ENCODE measurements at regions not wholly inside any gene's neighbourhood (a gene's known extent, or its start where the extent isn't known, plus 50 kb on each side); places are given as distances from the start of the nearest gene placed in this dataset.
A peak's percentile ranks its signal among the peaks of the same experiment; 100 is the strongest.

GRCh38 chr19:28711411-28711810, 501.5 kb downstream of the UQCRFS1 start:
- H3K9me2 ChIP-seq (replicated peaks; ENCODE audit: low read depth, low read length), result no peaks in the 10 kb centered on the region
- H2AFZ ChIP-seq (ENCODE audit: low read length), result no peak overlapping the region
- H3K4me2 ChIP-seq (ENCODE audit: low read depth, low read length, poor library complexity, severe bottlenecking), result no peak overlapping the region
- no peaks in the 10 kb centered on the region for H4K20me1 ChIP-seq (ENCODE audit: insufficient read depth, low read length, poor library complexity, severe bottlenecking)
- H3K79me2 ChIP-seq (ENCODE audit: insufficient read depth, low read length), result no peaks in the 10 kb centered on the region
- H3K9ac ChIP-seq (ENCODE audit: low read depth, low read length, poor library complexity, severe bottlenecking), result no peak overlapping the region
- H3F3A ChIP-seq (ENCODE audit: low read depth), result no peaks in the 10 kb centered on the region
- H3K27me3 ChIP-seq (ENCODE audit: insufficient read depth, low read length, poor library complexity, severe bottlenecking), result no peaks in the 10 kb centered on the region
- no peak overlapping the region for H3K4me3 ChIP-seq (ENCODE audit: low read length, poor library complexity, severe bottlenecking)
- H3K9me3 ChIP-seq (ENCODE audit: insufficient read depth, low read depth, low read length), result no peaks in the 10 kb centered on the region
- no peaks in the 10 kb centered on the region for H3K36me3 ChIP-seq (ENCODE audit: insufficient read depth, low read length)
- no peaks in the 10 kb centered on the region for H3K4me1 ChIP-seq (ENCODE audit: insufficient read depth, low read length, poor library complexity, severe bottlenecking)
- TF ChIP-seq, protein P1, sequence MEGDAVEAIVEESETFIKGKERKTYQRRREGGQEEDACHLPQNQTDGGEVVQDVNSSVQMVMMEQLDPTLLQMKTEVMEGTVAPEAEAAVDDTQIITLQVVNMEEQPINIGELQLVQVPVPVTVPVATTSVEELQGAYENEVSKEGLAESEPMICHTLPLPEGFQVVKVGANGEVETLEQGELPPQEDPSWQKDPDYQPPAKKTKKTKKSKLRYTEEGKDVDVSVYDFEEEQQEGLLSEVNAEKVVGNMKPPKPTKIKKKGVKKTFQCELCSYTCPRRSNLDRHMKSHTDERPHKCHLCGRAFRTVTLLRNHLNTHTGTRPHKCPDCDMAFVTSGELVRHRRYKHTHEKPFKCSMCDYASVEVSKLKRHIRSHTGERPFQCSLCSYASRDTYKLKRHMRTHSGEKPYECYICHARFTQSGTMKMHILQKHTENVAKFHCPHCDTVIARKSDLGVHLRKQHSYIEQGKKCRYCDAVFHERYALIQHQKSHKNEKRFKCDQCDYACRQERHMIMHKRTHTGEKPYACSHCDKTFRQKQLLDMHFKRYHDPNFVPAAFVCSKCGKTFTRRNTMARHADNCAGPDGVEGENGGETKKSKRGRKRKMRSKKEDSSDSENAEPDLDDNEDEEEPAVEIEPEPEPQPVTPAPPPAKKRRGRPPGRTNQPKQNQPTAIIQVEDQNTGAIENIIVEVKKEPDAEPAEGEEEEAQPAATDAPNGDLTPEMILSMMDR (conservative IDR thresholded peaks at IDR 0.05; ENCODE audit: low read length), result no peak
- TF ChIP-seq EZH2phosphoT487 (IDR thresholded peaks at IDR 0.05; ENCODE audit: borderline replicate concordance), result no peak

DNA sequence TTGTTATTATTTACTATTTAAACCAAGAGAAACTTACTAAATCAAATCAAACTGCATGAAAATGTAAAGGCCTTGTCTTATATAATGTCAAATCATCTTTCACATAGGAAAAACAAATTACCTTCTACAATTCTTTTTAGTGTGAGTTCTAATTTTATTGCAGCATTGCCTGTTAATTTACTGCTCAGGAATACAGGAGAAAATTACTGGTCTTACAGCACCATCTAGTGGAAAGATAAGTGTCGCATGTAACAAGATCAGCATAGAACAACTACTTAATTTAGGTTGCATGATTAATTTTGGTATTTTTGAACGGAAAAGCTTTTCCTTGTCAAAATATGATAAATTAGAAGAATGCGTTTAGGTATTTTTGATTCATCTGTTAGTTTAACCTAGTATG, 502.7 kb downstream of the UQCRFS1 start:
- no peak for TF ChIP-seq EZH2phosphoT487 (IDR thresholded peaks at IDR 0.05; ENCODE audit: borderline replicate concordance)
- TF ChIP-seq, protein P1 (conservative IDR thresholded peaks at IDR 0.05; ENCODE audit: low read length), result peak; percentile 80
- Histone ChIP-seq H3F3A (ENCODE audit: low read depth) (no peaks in the 10 kb centered on the region), H3K36me3 (ENCODE audit: insufficient read depth, low read length) (no peaks in the 10 kb centered on the region), H3K4me2 (ENCODE audit: low read depth, low read length, poor library complexity, severe bottlenecking) (no peak overlapping the region), H3K27me3 (ENCODE audit: insufficient read depth, low read length, poor library complexity, severe bottlenecking) (no peaks in the 10 kb centered on the region), H4K20me1 (ENCODE audit: insufficient read depth, low read length, poor library complexity, severe bottlenecking) (no peaks in the 10 kb centered on the region), H3K79me2 (ENCODE audit: insufficient read depth, low read length) (no peaks in the 10 kb centered on the region), H3K4me1 (ENCODE audit: insufficient read depth, low read length, poor library complexity, severe bottlenecking) (no peaks in the 10 kb centered on the region), H3K4me3 (ENCODE audit: low read length, poor library complexity, severe bottlenecking) (no peak overlapping the region), H3K9me2 (replicated peaks; ENCODE audit: low read depth, low read length) (no peaks in the 10 kb centered on the region), H3K9ac (ENCODE audit: low read depth, low read length, poor library complexity, severe bottlenecking) (no peak overlapping the region), H2AFZ (ENCODE audit: low read length) (no peak overlapping the region), H3K9me3 (ENCODE audit: insufficient read depth, low read depth, low read length) (no peaks in the 10 kb centered on the region)

- Histone ChIP-seq H3K4me3 (ENCODE audit: low read length, poor library complexity, severe bottlenecking) (no peak overlapping the region), H3K36me3 (ENCODE audit: insufficient read depth, low read length) (no peaks in the 10 kb centered on the region), H3F3A (ENCODE audit: low read depth) (no peaks in the 10 kb centered on the region), H3K79me2 (ENCODE audit: insufficient read depth, low read length) (no peaks in the 10 kb centered on the region), H3K4me2 (ENCODE audit: low read depth, low read length, poor library complexity, severe bottlenecking) (no peak overlapping the region), H3K27me3 (ENCODE audit: insufficient read depth, low read length, poor library complexity, severe bottlenecking) (no peaks in the 10 kb centered on the region), H2AFZ (ENCODE audit: low read length) (no peak overlapping the region), H3K9me3 (ENCODE audit: insufficient read depth, low read depth, low read length) (no peaks in the 10 kb centered on the region), H3K4me1 (ENCODE audit: insufficient read depth, low read length, poor library complexity, severe bottlenecking) (no peaks in the 10 kb centered on the region), H4K20me1 (ENCODE audit: insufficient read depth, low read length, poor library complexity, severe bottlenecking) (no peaks in the 10 kb centered on the region), H3K9me2 (replicated peaks; ENCODE audit: low read depth, low read length) (no peaks in the 10 kb centered on the region), H3K9ac (ENCODE audit: low read depth, low read length, poor library complexity, severe bottlenecking) (no peak overlapping the region)
- TF ChIP-seq EZH2phosphoT487 (IDR thresholded peaks at IDR 0.05; ENCODE audit: borderline replicate concordance), result no peak
Measured at GRCh38 chr19:28706693-28707092, 506.3 kb downstream of the UQCRFS1 start.

DNA sequence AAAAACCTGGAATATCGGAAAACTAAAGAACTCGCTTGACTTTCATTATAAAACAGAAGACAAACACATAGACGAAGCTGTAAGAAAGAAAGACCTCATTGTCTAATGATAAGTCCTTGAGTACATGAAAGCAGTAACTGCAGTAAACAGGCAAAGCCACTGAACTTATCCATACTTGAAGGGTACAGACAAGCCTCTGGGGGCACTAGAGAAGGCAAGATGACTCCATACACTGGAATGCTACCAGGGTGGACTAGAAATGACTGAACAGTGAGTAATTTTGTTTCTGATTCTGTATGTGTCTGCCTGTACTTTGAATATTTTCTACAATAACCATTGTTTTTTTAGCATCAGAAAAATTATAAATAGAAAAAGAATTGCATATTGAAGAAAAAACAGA, 507.9 kb downstream of the UQCRFS1 start:
- Histone ChIP-seq H4K20me1 (ENCODE audit: insufficient read depth, low read length, poor library complexity, severe bottlenecking) (no peaks in the 10 kb centered on the region), H3K9me3 (ENCODE audit: insufficient read depth, low read depth, low read length) (no peaks in the 10 kb centered on the region), H3K4me1 (ENCODE audit: insufficient read depth, low read length, poor library complexity, severe bottlenecking) (no peaks in the 10 kb centered on the region), H3K79me2 (ENCODE audit: insufficient read depth, low read length) (no peaks in the 10 kb centered on the region), H3F3A (ENCODE audit: low read depth) (no peaks in the 10 kb centered on the region), H3K36me3 (ENCODE audit: insufficient read depth, low read length) (no peaks in the 10 kb centered on the region), H3K4me3 (ENCODE audit: low read length, poor library complexity, severe bottlenecking) (no peak overlapping the region), H3K27me3 (ENCODE audit: insufficient read depth, low read length, poor library complexity, severe bottlenecking) (no peaks in the 10 kb centered on the region), H3K4me2 (ENCODE audit: low read depth, low read length, poor library complexity, severe bottlenecking) (no peak overlapping the region), H3K9ac (ENCODE audit: low read depth, low read length, poor library complexity, severe bottlenecking) (no peak overlapping the region), H3K9me2 (replicated peaks; ENCODE audit: low read depth, low read length) (no peaks in the 10 kb centered on the region), H2AFZ (ENCODE audit: low read length) (no peak overlapping the region)
- TF ChIP-seq, protein P1 (conservative IDR thresholded peaks at IDR 0.05; ENCODE audit: low read length), result no peak; the same call in 1 of the 2 replicates
- TF ChIP-seq EZH2phosphoT487 (IDR thresholded peaks at IDR 0.05; ENCODE audit: borderline replicate concordance), result no peak

Measured in Loucy (cell line).